Posterior cingulate gyrus (tissue), 11 donors: ENCODE measurements at regions not wholly inside any gene's neighbourhood (a gene's known extent, or its start where the extent isn't known, plus 50 kb on each side); places are given as distances from the start of the nearest gene placed in this dataset.

ENCODE experiments used
- DNase-seq, 10 donors: peaks; one replicate each; pipeline versions ENCODE4 v3.0.0 to v3.0.0-alpha.2; 2020 to 2021; ENCODE audit warnings: mixed read lengths in 3 of 10
- intact Hi-C: fragments of 100-400 bp; cut with DNase I; formaldehyde crosslinking; loops from one replicate; pipeline ENCODE4 v1.15.1; 2023

GRCh38 chr21:38680401-38680800 is 125.3 kb upstream of the ETS2 start:
- DNase-seq, result no peak
- intact Hi-C loops, result no loop called here

DNA sequence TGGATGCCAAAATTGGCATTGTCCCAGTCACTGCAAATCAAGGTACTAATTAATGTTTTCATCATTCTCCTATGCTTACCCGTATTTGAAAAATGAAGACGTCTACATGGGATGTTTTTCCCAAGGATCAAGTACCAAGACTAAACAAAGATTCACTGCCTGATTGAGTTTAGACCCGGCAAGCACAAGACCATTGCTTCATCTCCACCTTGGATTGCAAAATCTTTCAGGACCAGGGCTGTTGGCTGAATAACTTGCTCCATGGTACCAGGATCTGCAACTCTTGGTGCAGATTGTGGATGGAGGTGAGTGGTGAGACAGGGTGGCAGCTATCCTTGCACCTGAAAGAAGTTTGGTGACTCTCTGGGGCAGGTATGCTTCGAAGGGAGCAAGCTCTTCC is 122.5 kb upstream of the ETS2 start:
- intact Hi-C loops, result no loop called here
- DNase-seq, result no peak

GRCh38 chr21:38688068-38688467 is 117.7 kb upstream of the ETS2 start:
- intact Hi-C loops, result no loop called here
- no peak for DNase-seq

DNA sequence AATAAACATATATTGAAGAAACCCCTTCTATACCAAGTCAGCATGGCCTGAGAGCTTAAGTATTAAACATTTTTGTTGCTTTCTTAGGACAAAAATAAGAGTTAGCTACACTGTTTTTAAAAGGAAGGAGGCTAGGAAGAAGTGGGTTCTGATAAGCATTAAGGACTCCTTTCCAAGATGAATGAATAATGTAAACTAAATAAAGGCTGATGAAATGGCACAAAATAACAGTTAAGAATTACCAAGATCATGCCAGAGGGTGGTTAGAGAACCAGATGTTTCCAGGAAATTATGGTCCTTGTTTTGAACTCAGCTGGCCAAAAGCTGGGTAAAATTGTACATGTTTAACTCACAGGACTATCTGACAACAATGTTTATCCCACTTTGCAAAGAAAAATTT is 114.1 kb upstream of the ETS2 start:
- DNase-seq, result no peak
- intact Hi-C loops, result no loop called here

GRCh38 chr21:38696579-38696978 is 109.2 kb upstream of the ETS2 start:
- DNase-seq, result no peak
- intact Hi-C loops, result no loop called here

DNA sequence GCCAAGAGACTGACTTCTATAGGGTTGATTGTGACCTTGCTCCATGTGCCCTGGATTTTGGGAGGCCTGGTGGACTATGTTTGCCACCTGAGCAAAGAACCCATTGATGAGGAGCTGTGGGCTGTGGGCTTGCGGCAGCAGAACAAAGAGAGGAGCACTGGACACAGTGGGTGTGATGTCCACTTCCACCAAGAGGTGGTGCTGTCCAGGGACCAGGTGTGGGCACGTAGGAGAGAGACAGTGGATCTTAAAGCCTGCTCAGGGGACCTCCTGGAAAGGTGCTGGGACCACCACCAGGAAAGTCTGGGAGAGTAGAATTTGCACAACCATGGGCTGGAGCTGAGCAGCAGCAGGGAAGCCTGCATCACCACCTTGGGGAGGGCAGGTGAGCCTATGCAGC is 106.7 kb upstream of the ETS2 start:
- intact Hi-C loops, result no loop called here
- no peak for DNase-seq

DNA sequence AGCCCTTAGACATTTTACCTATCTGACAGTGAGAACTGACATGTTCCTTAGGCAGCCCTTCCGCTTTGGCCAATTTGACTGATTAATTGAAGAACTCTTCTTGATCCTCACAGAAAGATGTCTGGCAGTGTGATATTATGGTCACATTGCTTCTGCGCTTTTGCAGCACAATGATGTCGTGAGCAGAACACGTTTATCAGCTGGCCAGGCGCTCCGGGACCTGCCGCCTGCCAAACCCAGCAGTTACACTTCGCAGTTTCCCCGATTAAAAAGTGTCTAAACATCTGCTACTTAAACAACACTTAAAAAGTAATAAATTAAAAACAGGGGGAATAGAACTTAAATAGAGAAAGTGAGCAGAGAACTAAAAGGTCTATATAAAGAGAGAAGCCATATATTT is 103.5 kb upstream of the ETS2 start:
- intact Hi-C loops, result no loop called here
- DNase-seq, result no peak

DNA sequence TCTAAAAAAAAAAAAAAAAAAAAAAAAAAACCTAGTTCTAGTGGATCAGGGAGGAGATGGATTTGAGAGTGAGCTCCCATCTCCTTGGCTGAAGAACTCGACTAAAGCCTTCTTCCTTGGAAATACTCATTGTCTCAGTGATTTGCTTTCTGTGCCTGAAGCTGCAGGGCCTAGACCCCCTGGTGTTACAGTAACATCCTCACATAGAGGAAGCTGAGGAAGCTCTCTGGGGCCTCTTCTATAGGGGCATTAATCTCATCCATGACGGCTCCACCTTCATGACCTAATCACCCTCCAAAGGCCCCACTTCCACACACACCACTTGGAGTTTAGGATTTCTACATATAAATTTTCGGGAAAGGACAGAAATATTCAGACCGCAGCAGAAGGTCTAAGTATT is 95.9 kb upstream of the ETS2 start:
- intact Hi-C loops, result loop anchor here (10.0 kb wide), 1 partner anchor 205 kb away; no protein-coding TSS in a partner anchor
- no peak for DNase-seq

DNA sequence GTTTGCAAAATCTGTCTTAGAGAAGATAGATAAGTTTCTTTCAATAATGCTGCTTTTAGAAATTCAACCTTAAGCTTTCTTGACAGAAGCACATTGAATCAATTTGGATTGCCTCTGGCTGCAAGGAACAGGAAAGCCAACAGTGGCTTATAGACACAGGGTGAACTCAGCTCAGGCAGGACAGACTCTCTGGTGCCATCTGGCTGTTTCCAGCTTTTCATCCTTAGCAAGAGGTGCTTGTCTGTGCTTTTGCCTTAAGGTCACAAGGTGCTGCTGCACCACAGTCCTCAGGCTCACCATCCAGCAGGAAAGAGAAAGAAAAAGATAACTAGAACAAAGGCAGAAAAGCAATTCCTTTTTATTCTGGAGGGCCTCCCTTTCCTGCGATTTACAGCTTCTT is 93.7 kb upstream of the ETS2 start:
- peak in 1 of 10 donors; percentile 14 for DNase-seq
- intact Hi-C loops, result loop anchor here (10.0 kb wide), 1 partner anchor 207 kb away; no protein-coding TSS in a partner anchor

DNA sequence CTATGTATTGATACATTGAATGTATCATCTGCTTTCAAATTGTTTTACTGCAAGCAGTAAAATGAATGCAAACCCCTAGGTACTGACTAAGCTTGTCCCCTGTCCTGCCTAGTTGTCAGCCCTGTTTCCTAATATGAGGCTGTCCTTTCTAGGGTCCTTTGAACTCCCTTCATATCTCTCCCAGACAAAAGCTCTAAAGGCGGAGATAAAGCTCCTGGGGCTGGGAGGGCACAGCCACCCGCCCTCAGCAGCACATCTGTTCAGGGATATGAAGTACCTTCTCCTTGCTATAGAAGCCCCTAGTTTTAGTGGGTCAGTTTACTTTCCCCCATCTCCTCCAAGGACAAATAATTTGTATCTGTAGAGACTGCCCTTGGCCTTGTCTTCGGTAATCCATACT is 93.1 kb upstream of the ETS2 start:
- intact Hi-C loops, result loop anchor here (10.0 kb wide), 1 partner anchor 208 kb away; no protein-coding TSS in a partner anchor
- no peak for DNase-seq

- no peak for DNase-seq
- intact Hi-C loops, result loop anchor here (10.0 kb wide), 1 partner anchor 209 kb away; no protein-coding TSS in a partner anchor
These were observed 91.5 kb upstream of the ETS2 start for GRCh38 chr21:38714039-38714817.

DNA sequence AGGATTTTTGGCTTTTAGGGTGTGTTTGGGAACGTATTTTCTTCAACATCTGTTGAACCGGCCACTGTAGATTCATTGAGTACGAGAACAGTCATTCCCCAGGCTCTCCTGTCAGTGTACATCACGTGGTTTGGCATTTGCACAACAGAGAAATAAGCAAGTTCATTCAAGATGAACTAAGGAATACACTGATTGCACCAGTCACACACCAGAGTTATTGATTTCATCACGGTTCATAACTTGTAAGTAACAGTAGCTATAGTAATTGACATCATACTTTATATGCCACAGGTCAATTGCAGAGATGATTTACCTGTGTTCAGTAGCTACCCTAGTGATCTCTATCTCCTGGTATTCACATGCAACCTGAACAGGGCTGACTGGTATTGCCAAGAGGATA is 90.7 kb upstream of the ETS2 start:
- intact Hi-C loops, result loop anchor here (10.0 kb wide), 1 partner anchor 210 kb away; no protein-coding TSS in a partner anchor
- no peak for DNase-seq

DNA sequence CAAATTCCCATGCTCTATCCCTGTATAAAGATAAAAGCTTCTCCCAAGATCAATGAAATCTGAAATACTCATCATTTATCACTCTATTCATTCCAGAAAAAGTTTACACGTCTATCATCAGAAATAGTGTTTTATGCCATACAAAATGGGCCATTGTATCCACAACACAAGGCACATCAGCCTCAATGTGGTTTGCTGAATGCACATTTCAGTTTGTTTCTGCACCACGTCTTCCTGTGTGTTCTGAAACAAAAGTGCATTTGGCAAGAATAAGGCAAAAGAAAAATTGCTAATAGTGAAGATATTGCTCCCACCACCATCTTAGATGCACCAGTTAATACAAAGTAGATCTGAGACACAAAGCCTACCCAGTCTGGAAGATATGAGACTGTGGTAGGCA is 89.6 kb upstream of the ETS2 start:
- DNase-seq, result no peak
- intact Hi-C loops, result loop anchor here (10.0 kb wide), 1 partner anchor 211 kb away; no protein-coding TSS in a partner anchor

DNA sequence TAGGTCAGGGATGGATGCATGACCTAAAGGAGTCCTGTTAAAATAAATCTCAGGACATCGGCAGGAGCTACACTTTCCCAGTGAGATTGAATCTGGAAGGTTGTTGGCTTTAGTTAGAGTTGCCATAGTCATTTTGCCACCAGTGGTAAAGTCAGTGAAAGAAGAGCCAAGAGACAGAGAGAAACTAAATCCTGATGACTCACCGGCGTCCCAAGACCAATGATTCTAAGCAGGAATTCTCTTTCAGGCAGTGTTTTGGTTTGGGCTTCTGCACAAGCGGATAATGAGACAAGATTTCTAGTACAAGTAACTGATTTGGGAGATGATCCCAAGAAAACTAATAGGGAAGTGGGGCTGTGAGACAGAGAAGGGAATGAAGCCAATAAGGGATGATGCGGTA is 88.8 kb upstream of the ETS2 start:
- intact Hi-C loops, result loop anchor here (10.0 kb wide), 1 partner anchor 212 kb away; no protein-coding TSS in a partner anchor
- no peak for DNase-seq

DNA sequence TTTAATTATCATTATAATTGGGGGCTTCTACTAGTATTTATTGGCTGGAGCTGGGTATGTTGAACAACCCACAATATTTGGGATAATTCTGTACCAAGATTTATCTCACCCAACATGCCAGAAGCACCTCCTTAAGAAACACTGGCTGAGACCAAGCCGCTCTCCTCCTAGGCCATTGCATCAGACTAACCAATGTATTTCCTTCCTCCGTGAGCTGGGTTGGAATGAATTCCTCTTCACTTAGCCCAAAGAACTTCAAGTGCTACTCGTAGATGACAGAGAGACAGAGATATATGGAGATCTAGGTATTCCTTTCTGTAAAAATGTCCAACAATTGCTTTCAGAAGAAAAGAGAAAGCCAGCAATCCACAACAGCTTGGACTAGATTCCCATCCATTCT is 87.2 kb upstream of the ETS2 start:
- DNase-seq, result no peak
- intact Hi-C loops, result loop anchor here (10.0 kb wide), 1 partner anchor 214 kb away; no protein-coding TSS in a partner anchor

- DNase-seq, result no peak
- intact Hi-C loops, result no loop called here
These were observed 85.7 kb upstream of the ETS2 start for GRCh38 chr21:38720074-38720473.

DNA sequence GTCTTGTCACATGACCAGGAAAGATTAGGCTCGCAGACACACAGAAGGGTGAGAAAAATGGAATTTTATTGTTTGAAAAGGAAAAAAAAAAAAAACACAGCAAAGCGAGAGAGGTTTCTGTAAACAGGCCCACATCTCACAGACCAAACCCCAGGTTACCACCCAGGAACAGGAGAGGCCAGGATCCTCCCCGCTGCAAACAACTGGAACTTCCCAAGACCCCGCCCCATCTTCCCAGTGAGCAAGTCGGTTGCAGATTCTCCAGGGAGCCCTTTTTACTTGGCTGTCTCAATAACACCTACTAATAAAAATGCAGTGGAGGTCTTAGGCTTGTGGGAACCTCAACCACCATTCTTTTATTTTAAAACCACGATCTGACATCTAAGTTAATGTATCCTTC is 84.7 kb upstream of the ETS2 start:
- intact Hi-C loops, result no loop called here
- DNase-seq, result no peak

DNA sequence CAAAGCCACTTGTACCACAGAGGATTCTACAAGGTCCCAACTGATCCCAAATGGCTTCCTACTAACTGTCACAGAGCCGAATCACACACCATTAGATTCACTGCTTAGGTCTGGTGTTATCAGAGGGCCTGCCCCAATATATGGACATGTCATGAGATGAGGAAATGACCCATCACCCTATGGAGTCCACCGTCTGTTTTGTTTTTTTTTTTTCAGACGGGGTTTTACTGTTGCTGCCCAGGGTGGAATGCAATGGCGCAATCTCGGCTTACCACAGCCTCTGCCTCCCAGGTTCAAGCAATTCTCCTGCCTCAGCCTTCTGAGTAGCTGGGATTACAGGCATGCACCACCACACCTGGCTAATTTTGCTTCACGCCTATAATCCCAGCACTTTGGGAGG is 83.8 kb upstream of the ETS2 start:
- intact Hi-C loops, result no loop called here
- DNase-seq, result no peak

GRCh38 chr21:38725196-38726157 is 80.3 kb upstream of the ETS2 start:
- intact Hi-C loops, result no loop called here
- DNase-seq, result no peak

DNA sequence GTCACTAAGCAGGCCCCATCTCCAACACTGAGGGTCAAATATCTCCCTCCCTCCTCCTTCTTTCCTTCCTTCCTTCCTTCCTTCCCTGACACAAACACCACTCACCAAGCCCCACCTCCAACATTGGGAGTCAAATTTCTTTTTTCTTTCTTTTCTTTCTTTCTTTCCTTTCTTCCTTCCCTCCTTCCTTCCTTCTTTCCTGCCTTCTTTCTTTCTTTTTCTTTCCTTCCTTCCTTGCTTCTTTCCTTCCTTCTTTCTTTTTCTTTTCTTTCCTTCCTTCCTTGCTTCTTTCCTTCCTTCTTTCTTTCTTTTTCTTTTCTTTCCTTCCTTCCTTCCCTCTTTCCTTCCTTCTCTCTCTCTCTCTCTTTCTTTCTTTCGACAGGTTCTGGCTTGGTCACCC is 79.2 kb upstream of the ETS2 start:
- intact Hi-C loops, result no loop called here

DNA sequence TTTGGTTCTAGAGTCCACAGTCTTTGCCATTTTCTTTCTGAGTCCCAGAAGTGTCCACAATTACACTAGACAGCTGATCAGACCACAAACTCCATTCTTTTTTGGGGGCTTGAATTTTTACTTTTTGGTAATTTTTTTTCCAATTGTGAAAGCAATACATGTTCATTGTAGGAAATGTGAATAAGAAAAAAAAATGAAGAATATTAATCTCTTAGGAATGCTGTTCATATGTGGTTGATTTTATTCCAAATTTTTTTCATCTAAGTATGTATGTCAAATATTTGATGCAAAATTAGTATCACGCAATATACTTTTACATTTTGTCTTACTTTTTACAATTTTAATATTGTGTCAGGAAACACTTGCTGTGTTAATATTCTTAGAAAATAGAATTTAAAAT is 76.4 kb upstream of the ETS2 start:
- DNase-seq, result no peak
- intact Hi-C loops, result no loop called here

More for the DNA sequence above, 79.2 kb upstream of the ETS2 start:
- DNase-seq, result no peak
